HG03439 (cell line): ENCODE measurements at regions not wholly inside any gene's neighbourhood (a gene's known extent, or its start where the extent isn't known, plus 50 kb on each side); places are given as distances from the start of the nearest gene placed in this dataset.

Source experiments
- ATAC-seq: cut with Tn5 transposase; IDR thresholded peaks from one replicate; pipeline ENCODE4 v1.9.1; 2021; ENCODE audit warnings: mild to moderate bottlenecking, moderate library complexity; ENCODE audit not compliant: unreplicated experiment

DNA sequence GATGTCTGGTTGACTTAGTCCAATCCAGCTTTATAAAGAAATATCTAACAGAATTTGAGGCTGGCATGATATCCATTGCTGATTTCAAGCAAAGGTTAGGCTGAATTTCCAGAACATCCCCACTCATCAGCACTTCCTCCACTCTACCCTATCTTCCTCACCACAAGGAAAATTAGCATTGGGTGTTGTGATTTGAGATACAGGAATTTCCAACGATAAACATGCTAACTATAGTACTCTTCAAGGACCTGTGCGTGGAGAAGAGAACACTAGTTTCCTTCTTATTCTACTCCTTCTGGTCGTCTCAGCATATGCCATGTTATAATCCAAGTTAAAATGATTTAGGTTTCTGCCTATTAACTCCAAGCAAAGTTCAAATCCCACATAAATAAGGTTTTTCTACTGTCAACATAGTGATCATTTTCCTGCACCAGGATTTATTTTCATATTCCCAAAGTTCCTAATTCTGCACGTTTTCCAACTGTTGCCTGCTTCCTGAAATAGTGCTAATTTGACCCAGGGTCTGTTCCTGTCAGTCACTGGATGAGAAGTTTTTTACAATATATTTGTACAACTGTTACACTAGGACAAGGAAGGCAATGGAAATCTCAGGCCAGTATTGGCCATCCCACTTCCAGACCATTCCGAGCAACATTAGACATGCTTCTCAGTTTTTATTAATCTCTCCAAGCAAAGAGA, 177.6 kb upstream of the EDNRA start:
- ATAC-seq, result no peak

DNA sequence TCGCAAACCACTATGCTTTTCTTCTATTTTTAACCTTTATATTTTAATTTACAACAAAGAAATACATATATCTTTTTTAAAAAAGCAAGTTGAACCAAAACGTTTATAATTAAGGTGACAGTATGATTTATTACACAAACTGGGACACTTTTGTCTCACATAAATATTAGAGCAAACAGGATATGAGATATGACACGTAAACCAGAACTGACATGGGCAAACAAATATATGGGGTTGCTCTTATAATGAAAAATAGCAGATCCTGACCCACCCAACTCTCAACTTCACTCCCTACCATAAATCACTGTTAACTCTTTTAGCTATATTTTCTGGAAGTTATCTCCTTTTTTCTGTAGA, 177.0 kb upstream of the EDNRA start:
- no peak for ATAC-seq

DNA sequence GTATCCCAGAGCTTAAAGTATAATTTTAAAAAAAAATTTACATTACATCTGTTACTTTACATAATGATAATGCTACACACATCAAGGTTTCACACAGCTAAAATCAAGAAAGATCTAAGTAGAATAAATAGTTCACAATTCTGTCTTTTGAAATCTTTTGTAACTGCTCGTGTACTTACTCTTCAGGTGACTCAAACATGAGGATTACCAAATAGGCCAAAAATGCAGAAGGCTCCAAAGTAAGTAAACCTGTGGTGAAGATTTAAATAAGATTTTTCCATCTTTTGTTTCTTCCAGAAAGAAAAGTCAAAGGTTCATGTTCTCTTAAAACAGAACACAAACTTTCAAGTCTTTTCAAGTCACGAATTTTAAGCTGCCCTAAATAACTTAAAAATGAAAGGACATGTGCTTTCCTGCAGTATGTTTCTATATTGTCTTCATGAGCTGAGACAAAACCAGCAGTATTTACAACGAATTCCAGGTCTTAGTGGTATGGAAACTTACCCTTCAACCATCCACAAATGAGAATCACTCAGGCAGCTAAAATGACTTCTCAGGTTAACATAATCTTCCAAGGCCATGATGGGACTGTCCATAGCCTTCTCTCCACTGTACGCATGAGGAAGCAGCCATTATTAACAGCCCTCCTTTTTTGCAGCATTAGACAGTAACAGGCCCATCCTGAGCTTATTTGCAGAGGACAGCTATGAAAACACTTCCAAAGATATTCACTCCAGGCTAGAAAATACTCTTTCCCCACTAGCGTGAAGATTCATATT, 172.8 kb upstream of the EDNRA start:
- no peak for ATAC-seq

DNA sequence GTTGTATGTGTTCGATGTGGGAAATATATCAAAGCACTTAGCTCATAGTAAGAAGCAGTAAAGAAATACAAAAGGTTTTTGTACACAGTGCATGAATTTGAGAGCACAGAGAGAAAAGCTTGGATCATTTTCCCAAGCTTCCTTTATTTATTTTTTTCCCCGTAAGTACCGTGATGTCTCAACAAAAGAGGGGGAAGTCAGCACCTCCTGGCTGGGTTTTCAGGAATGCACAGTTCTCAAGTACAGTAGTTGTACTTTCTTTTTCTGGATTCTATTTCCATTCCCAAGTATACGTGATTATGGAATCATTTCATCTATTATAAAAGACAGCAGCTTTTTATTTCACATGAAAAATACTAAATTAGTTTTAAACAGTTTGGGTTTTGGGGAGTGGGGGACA, 171.5 kb upstream of the EDNRA start:
- no peak for ATAC-seq

DNA sequence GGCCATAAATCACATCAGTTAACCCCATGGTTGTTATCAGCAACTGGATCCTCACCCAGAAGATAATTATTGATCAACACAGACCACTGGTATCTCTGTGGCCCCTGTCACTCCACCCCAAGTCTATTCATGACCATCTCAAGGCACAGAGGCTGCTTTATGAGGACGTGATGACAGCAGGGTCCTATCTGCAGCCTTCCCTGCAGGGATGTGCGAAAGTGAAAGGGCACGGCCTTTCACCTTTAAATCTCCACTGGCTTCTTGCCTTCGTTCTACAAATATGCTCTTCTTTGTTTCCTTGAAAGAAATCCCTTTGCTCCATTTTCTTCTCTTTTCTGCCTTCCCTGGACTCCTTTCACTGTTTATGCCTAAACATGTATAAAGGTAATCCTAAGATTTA, 170.6 kb upstream of the EDNRA start:
- ATAC-seq, result no peak

DNA sequence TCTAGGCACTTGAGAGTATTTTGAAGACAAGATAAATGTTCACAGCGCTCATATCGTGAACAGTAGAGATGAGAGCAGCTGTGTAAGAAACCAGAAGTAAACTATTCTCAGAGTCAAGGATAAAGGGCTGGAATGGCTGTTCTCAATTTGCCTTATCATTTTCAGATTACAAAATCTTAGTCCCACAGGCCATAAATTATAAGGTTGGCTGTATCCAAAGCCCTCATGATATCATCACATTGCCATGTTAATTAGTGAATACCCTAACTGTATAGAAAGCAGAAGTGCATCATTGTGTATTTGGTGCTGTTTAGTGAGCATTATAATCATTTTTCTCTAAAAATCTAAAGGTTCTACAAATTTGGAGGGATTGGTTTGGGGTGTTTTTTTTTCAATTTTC, 168.9 kb upstream of the EDNRA start:
- no peak for ATAC-seq

DNA sequence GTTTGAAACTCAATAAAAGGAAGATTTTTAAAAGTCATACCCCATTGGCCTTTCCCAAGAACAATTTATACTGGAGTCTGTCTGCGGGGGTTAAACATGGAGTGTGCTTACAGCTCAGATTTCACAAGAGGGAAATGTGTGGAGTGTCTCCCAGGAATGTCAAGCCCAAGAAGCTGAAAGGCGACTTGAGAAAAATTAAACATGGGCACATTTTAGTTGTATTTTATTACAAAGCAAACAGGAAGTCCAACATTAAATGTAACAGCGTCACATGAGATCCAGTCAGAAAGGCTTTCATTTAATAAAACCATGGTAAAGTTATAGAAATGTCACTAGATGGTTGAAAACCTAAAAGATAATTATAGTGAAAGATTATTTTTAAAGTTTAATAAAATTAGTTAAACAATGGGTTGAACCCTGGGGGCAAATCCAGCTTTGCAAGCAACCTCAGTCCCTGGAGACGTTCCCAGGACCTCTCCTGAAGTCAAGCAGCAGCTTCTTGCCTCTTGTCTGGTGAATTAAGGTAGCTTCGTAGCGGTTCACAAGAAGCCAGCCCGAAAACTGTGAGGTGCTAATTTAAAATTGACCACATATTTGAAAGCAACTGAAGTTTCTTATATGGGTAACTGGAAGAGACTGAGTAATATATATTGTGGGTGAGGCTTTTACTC, 168.4 kb upstream of the EDNRA start:
- ATAC-seq, result no peak

DNA sequence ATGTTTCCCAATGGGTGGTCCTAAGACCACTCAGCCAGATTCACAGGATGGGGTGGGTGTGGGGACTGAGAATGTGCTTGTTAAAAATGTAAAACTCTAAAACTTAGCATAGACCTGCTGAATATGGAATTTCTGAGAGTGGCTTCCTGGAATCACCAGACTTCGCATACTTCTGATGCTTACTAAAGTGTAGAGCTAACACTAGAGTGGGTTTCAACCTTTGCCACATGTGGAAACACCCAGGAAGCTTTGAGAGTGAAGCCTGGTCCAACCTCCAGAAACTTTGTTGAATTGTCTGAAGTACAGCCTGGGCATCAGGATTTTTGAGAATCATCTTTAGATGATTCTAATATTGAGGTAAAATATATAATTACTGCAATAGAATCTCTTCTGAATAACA, 167.8 kb upstream of the EDNRA start:
- no peak for ATAC-seq

DNA sequence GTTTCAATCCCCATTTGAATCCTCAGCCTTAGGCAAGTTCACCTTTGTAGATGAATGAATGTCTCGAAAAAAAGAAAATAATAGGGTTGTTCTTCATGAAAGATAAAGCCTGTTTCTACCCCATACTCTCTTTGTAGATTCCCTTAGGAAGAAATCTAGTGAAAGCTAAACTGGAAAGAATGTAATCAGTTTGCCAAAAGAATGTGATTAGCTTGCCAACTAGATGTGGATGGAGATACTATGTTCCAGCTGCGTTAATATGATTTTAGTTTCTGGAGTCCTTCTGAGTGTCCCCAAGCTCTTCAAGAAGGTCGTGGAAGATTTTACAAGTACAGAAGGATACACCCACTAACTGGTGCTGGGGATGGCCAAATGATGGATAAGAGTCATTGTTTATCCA, 162.3 kb upstream of the EDNRA start:
- no peak for ATAC-seq

DNA sequence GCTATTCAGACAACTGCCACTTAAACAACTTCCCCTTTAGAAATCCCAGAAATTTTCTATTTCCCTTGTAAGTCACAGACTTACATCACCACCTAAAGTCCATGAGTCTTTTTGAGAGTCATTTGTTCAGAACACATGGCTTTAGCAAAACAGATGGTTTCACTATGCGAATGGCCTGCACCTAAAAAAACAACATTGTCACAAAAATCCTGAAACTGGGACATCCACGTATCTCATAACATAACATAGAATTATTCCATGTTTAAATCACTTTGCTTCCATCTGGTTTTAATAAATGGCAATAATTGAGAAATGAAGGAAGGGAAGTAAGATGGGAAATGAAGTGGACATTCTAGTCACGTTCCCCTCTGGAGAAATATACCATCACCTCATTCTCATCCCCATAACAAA, 155.3 kb upstream of the EDNRA start:
- ATAC-seq, result no peak

DNA sequence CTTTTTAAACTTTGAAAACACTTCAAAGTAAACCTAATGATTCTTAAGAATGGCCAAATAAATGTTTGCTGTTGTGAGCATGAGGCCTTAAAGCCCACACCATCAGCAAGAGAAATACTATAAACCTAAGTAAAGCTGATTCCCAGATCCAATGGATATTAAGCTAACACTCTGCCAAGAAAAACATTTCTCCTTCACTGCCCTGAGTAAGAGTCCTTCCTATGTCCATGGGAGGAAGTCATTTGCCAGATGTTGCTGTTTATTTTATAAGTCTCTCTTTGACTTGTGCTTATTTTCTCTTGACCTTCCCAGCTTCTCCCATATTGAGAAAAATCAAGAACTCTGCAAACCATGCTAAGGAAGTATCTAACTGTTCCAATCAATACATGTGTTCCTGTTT, 154.3 kb upstream of the EDNRA start:
- no peak for ATAC-seq

DNA sequence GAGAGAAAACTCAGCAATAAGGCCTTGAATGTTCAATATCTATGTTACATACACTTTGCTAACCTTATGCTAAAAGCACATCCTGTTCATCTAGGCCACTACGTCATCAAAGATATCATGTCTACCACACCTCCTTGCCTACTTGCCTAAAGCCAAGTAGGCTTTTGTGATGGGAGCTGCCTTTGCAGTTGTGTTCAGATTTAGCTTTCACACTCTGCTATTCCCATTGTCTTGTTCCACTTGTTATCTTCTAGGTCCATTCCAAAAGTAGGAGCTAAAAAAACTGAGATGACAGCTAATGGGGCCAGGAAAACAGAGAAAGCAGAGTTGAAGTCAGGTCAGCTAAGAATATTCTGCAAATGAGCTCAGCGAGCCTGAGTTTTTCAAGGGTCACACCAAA, 153.6 kb upstream of the EDNRA start:
- ATAC-seq, result no peak

DNA sequence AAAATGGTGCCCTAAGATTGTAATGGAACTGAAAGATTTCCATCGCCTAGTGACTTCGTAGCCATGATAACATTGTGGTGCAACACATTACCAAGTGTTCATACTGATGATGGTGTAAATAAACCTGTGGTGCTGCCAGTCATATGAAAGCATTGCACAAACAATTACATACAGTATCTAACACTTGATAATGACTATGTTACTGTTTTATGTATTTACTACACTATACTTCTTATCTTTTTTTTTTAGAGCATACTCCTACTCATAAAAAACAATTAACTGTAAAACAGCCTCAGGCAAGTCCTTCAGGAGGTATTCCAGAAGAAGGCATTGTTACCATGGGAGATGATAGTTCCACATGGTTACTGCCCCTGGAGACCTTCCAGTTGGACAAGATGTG, 152.7 kb upstream of the EDNRA start:
- ATAC-seq, result no peak

DNA sequence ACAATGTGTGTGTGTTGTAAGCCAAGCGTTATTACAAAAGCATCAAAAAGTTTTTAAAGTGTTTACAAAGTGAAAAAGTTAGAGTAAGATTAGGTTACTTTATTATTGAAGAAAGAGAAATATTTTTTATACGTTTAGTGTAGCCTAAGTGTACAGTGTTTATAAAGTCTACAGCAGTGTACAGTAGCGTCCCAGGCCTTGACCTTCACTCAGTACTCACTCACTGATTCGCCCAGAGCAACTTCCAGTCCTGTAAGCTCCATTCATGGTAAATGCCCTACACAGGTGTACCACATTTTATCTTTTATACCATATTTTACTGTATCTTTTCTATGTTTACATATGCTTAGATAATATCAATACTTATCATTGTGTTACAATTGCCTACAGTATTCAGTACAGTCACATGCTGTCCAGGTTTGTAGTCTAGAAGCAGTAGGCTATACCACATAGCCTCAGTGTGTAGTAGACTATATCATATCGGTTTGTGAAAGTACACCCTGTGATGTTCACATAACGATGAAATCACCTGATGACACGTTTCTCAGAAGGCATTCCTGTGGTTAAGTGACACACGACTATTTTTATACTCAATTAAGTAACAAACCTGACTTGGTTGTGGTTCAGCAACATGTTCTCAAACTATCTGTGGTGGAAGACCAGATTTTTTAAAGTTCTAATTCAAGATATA, 152.0 kb upstream of the EDNRA start:
- no peak for ATAC-seq

DNA sequence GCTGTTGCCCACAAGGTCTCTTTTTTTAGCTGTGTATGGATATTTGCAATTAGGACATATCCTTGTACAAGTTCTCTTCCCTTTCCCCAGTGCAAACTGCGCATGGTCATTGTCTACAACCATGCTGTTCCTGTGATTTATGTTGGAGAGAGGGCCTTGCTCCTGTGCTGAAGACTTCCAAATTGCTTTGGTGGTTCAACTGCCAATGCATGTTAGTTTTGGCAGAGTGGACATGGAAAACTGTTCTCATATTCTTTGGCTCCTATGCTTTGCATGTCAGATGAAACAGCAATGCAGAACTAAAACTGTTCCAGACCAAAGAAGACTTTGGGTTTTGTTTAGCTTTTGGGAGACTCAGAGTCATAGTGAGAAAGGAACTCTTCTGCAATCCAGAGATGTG, 148.8 kb upstream of the EDNRA start:
- no peak for ATAC-seq

DNA sequence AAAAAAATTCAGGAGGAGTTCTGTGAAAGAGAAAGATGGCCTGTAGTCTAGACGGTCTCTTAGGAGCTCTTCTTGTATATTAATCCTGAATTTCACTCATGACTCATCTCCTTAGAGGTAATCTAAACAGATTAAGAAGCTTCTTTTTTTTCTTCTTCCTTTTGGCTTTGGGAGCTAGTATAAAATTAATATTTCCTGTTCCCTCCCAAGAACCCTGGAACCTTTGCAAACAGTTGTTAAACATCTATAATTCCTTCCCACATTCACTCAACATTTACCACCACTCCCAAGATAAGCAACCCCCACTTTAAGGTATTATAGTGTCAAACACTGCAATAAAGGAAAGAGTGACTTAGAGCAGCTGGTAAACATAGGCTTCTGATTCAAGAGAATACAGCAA, 146.4 kb upstream of the EDNRA start:
- no peak for ATAC-seq

DNA sequence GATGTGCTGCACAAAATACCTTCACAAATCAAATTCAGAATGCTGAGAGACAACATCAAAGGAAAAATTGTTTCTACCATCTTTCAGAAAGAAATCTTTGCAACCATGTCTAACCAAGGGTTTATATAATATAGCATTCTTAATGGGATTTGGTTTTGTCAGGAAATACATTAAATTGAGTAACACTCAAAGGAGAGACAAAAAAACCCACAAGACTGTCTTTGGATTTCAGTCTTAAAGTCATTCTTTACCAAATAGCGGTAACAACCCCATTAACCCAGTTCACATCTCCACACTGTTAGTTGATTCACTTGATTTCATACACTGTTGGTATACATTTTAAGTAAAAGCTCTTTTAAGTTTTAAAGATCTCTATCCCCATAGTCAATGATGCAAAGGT, 145.7 kb upstream of the EDNRA start:
- no peak for ATAC-seq

DNA sequence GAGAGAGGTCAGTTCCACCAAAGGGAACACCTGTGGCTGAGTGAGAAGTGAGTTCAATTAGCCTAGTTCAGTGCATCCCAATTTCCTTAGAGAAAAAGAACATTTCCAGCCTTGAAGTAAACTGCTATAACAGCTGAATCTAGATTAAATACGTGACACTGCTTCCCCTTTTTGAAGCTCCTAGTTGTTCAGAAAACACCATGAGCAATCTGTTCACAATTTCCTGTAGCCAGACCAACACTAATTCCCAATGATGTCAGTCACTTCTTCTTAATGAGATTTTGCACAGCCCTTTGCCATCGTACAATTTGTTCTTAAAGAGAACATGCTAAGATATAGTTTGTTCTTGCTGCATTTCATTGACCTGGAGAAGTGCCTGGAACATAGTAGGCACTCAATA, 144.6 kb upstream of the EDNRA start:
- ATAC-seq, result no peak

DNA sequence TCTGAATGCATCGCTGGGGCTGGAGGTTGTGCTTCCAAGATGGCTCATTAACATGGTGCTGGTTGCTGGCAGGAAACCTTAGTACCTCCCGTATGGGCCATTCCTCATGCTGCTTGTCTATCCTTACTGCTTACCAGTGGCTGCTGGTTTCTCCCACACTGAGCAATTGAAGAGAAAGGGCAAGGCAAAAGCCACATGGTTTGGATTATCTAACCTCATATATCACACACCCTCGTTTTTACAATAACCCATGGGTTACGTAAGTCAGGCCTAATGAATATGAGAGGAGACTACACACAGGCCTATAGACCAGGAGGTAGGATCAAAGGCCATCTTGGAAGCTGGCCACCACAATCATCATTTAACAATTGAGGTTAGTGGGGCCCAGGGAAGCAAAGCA, 141.8 kb upstream of the EDNRA start:
- ATAC-seq, result no peak

DNA sequence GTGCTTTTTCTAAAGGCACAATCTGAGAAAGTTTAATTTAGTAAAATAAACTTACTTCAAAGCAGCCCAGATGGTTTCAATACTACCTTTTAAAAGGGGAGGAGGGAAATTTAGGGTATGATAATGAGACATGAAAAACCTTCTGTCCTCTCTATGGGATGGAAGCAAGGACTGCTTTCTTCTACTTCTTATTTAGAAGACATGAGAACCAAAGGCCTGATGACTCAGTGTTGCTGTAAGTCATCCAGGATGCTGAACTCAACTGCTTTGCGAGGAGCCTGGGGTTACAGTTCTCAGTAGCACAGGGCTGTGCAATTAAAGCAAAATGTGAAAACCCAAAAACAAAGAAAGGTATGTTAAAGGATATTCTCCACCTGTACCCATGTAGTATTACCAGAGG, 140.8 kb upstream of the EDNRA start:
- no peak for ATAC-seq

DNA sequence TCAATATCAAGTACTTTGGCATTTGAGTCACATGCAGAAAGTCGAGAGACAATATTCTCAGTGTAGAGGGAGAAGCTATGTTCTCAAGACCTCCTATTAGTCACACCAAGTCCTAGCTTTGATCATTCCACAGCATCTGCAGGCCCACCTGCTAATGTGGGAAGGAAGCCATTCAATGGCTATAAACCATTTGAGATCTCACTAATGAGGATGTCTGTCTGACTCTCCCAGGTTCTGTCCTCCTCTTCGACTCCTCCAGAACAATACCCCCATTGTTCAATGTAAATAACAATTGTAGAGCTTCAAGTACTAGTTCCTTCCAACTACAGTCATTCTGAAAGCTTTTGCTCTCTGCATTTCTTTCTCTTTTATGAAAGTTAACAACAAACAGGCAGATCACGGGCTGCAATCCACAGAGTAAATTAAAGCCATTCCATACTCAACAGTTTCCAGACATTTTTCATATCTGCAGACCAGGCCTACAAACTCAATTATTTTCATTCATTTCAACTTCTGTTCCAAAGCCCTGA, 140.2 kb upstream of the EDNRA start:
- no peak for ATAC-seq
